ENCODE measurements at regions not wholly inside any gene's neighbourhood (a gene's known extent, or its start where the extent isn't known, plus 50 kb on each side); places are given as distances from the start of the nearest gene placed in this dataset.

DNA sequence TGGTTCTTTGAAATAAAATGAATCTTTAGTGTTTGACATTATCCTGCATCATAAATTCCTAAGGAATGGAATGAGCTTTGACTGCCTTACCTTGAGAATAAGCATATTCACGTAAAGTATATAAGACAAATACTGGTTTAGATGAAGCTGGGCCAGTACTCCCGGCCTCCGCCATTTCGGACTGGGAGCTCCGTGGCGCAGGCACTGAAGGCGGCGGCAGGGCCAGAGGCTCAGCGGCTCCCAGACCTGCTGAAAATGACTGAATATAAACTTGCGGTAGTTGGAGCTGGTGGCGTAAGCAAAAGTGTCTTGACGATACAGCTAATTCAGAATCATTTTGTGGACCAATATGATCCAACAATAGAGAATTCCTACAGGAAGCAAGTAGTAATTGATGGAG, 76.2 kb upstream of the FAM83B start:
- intact Hi-C loops (cut with micrococcal nuclease), result no loop called here
- ATAC-seq (no peak), DNase-seq (no peak)

DNA sequence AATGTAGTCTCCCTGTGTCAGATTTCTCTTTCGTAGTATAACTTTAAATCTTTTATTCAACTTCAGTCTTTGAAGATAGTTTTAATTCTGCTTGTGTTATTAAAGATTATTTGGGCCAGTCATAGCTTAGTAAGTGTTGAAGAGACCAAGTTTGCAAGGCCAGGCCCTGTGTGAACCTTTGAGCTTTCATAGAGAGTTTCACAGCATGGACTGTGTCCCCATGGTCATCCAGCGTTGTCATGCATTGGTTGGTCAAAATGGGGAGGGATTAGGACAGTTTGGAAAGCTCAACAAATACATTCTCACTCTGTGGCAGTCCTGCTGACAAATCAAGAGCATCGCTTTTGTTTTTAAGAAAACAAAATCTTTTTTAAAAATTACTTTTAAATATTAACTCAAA, 74.6 kb upstream of the FAM83B start:
- ATAC-seq, result no peak
- no peak for DNase-seq
- intact Hi-C loops (cut with micrococcal nuclease), result no loop called here

DNA sequence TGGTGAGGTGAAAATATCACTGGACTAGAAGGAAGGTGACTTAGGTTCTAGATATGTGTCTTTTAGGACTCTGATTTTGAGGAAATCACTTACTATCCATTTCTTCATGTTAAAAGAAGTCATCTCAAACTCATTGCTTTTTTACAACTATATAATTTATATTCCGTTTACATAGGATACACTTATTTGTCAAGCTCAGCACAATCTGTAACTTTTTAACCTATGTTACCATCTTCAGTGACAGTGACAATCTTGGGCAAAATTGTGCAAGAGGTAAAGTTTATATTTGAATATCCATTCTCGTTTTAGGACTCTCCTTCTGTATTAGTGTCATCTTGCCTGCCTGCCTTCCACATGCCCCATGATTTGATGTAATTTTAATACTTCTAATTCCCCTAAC, 74.0 kb upstream of the FAM83B start:
- ATAC-seq, result no peak
- intact Hi-C loops (cut with micrococcal nuclease), result no loop called here
- DNase-seq, result no peak

DNA sequence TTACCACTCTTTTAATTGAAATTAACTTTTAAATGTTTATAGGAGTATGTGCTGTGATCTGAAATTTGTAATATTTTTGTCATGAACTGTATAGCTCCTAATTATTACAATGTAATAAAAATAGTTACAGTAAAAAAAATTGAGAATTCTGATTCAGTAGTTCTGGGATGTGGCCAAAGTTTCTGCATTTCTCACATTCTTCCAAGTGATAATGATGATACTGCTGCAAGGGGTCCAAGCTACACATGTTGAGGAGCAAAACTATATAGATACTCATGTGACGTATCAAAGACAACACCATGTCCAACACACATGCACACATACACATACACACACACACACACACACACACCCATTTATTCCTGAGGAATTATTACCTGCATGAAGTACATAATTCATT, 71.0 kb upstream of the FAM83B start:
- intact Hi-C loops (cut with micrococcal nuclease), result no loop called here
- ATAC-seq, result no peak
- no peak for DNase-seq

DNA sequence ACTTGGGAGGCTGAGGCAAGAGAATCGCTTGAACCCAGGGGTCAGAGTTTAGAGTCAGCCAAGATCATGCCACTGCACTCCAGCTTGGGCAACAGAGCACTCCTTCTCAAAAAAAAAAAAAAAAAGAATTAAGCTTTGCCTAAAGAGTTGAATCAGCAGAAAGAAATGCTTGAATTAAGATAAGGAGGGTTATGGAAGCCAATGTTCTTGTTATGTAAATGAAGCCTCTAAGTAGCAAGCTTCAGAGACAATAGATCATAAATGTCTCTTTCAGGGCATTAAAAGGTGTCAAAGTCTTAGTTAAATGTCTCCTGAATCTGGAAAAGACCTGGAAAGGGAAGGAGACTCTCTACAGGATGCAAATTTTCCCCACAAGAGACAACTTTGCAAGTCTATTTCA, 69.7 kb upstream of the FAM83B start:
- ATAC-seq (no peak), DNase-seq (no peak)
- intact Hi-C loops (cut with micrococcal nuclease), result no loop called here

DNA sequence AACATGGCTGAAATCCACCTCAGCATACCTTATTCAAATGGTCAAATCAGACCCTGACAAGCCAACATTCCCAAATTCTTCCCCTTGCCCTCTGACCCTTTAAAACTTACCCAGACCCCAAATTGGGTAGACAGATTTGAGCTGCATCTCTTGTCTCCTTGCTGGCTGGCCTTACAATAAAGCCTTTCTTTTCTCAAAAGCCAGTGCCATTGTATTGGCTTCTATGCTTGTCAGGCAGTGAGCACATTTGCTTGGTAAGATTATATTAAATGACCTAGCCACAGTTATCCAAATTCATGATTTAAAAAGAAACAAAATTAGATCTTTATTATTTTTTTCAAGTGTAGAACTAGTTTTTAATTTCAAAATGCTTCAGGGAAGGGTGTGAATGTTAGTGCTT, 67.8 kb upstream of the FAM83B start:
- no peak for ATAC-seq
- no peak for DNase-seq
- intact Hi-C loops (cut with micrococcal nuclease), result no loop called here

DNA sequence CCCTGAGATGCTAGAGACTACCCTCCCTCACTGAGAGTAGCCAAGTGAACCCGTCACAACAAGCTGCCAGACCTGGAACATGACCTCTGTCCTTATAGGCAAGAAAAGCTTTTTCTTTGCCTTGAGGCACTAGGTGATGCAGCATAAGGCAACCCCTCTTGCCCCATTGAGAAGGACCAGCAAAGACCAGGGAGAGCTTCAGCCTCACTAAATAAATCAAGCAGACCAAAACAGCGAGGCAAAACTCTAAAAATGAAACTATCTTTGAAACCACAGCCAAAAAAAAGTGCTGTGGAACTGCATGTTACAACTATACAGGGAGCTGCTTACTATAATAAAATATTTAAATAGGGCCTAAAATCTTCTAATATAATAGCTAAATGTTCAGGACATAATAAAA, 62.6 kb upstream of the FAM83B start:
- no peak for ATAC-seq
- intact Hi-C loops (cut with micrococcal nuclease), result no loop called here
- no peak for DNase-seq

DNA sequence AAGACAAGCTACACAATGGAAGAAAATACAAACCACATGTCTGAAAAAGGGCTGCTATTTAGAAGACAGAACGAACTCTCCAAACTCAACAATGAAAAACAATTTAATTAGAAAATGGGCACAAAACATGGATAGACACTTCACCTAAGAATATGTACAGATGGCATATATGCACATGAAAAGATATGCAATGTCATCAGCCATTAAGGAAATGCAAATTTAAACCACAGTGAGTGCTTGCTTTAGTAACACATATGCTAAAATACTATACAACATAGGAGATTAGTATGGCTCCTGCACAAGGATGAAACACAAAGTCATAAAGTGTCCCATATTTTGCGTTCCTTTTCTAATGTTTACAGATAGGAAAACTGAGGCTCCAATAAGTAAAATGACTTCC, 60.4 kb upstream of the FAM83B start:
- no peak for DNase-seq
- intact Hi-C loops (cut with micrococcal nuclease), result no loop called here
- no peak for ATAC-seq

DNA sequence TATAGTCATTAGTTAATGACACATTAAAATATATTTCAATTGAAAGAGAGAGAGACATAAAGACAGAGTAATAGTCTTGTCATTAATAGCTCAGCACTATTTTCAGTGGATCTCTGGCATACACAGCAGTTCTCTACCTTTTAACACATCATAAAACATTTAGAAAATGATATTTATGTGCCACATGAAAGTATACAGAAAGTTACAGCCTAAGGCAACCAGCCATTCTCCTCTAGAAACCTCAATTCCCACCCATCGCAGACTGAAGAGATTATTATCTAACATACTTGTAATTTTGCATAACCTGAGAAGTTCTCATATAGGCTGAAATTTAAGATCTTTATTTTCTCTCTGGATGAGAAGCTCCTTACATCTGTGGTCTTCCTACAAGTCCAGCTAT, 58.7 kb upstream of the FAM83B start:
- intact Hi-C loops (cut with micrococcal nuclease), result no loop called here
- no peak for ATAC-seq
- DNase-seq, result no peak
